ENCODE measurements at regions not wholly inside any gene's neighbourhood (a gene's known extent, or its start where the extent isn't known, plus 50 kb on each side); places are given as distances from the start of the nearest gene placed in this dataset.

DNA sequence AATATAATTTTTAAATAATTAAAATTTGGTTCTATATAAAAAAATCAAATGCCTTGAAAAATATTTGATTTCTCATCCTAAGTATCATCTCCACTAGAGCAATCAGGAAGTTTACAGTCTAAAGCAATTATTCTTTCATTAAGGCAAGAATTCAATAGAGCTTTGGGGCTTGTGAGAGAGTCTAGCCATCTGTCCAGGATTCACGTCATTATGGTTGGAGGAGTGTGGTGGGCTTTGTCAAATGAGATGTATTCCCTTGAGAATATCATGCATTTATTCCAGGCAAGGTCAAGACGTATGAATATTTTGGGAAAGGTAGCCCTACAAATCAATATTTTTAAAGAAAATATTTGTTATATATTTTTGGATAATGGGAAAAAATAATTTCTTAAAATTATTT lies 132.4 kb downstream of the ELOVL4 start (continued):
- TF ChIP-seq, protein P1, sequence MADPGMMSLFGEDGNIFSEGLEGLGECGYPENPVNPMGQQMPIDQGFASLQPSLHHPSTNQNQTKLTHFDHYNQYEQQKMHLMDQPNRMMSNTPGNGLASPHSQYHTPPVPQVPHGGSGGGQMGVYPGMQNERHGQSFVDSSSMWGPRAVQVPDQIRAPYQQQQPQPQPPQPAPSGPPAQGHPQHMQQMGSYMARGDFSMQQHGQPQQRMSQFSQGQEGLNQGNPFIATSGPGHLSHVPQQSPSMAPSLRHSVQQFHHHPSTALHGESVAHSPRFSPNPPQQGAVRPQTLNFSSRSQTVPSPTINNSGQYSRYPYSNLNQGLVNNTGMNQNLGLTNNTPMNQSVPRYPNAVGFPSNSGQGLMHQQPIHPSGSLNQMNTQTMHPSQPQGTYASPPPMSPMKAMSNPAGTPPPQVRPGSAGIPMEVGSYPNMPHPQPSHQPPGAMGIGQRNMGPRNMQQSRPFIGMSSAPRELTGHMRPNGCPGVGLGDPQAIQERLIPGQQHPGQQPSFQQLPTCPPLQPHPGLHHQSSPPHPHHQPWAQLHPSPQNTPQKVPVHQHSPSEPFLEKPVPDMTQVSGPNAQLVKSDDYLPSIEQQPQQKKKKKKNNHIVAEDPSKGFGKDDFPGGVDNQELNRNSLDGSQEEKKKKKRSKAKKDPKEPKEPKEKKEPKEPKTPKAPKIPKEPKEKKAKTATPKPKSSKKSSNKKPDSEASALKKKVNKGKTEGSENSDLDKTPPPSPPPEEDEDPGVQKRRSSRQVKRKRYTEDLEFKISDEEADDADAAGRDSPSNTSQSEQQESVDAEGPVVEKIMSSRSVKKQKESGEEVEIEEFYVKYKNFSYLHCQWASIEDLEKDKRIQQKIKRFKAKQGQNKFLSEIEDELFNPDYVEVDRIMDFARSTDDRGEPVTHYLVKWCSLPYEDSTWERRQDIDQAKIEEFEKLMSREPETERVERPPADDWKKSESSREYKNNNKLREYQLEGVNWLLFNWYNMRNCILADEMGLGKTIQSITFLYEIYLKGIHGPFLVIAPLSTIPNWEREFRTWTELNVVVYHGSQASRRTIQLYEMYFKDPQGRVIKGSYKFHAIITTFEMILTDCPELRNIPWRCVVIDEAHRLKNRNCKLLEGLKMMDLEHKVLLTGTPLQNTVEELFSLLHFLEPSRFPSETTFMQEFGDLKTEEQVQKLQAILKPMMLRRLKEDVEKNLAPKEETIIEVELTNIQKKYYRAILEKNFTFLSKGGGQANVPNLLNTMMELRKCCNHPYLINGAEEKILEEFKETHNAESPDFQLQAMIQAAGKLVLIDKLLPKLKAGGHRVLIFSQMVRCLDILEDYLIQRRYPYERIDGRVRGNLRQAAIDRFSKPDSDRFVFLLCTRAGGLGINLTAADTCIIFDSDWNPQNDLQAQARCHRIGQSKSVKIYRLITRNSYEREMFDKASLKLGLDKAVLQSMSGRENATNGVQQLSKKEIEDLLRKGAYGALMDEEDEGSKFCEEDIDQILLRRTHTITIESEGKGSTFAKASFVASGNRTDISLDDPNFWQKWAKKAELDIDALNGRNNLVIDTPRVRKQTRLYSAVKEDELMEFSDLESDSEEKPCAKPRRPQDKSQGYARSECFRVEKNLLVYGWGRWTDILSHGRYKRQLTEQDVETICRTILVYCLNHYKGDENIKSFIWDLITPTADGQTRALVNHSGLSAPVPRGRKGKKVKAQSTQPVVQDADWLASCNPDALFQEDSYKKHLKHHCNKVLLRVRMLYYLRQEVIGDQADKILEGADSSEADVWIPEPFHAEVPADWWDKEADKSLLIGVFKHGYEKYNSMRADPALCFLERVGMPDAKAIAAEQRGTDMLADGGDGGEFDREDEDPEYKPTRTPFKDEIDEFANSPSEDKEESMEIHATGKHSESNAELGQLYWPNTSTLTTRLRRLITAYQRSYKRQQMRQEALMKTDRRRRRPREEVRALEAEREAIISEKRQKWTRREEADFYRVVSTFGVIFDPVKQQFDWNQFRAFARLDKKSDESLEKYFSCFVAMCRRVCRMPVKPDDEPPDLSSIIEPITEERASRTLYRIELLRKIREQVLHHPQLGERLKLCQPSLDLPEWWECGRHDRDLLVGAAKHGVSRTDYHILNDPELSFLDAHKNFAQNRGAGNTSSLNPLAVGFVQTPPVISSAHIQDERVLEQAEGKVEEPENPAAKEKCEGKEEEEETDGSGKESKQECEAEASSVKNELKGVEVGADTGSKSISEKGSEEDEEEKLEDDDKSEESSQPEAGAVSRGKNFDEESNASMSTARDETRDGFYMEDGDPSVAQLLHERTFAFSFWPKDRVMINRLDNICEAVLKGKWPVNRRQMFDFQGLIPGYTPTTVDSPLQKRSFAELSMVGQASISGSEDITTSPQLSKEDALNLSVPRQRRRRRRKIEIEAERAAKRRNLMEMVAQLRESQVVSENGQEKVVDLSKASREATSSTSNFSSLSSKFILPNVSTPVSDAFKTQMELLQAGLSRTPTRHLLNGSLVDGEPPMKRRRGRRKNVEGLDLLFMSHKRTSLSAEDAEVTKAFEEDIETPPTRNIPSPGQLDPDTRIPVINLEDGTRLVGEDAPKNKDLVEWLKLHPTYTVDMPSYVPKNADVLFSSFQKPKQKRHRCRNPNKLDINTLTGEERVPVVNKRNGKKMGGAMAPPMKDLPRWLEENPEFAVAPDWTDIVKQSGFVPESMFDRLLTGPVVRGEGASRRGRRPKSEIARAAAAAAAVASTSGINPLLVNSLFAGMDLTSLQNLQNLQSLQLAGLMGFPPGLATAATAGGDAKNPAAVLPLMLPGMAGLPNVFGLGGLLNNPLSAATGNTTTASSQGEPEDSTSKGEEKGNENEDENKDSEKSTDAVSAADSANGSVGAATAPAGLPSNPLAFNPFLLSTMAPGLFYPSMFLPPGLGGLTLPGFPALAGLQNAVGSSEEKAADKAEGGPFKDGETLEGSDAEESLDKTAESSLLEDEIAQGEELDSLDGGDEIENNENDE (IDR thresholded peaks at IDR 0.05; ENCODE audit: insufficient replicate concordance, low read length): no peak
- no peak for TF ChIP-seq SRF (IDR thresholded peaks at IDR 0.05; ENCODE audit: low read depth, low read length)
- no peak for TF ChIP-seq SAP30 (IDR thresholded peaks at IDR 0.05; ENCODE audit: insufficient read depth, insufficient replicate concordance, low read length)
- TF ChIP-seq SP2 (IDR thresholded peaks at IDR 0.05; ENCODE audit: low read length): no peak
- no peak for TF ChIP-seq ATF2 (IDR thresholded peaks at IDR 0.05; ENCODE audit: low read length)
- TF ChIP-seq FOSL1 (IDR thresholded peaks at IDR 0.05; ENCODE audit: insufficient read depth, low read depth, low read length): no peak
- TF ChIP-seq KDM1A (IDR thresholded peaks at IDR 0.05; ENCODE audit: borderline replicate concordance, low read length): no peak

All from H1 (cell line).